Neuronal stem cell (in vitro differentiated cells): ENCODE measurements at regions not wholly inside any gene's neighbourhood (a gene's known extent, or its start where the extent isn't known, plus 50 kb on each side); places are given as distances from the start of the nearest gene placed in this dataset.

Experiments used
- DNase-seq: peaks from one replicate; pipeline ENCODE4 v3.0.0-alpha.2; 2013; ENCODE audit warnings: low spot score
- H2AFZ ChIP-seq: one replicate; pipeline ENCODE4 v1.6.1; 2013; ENCODE audit warnings: mild to moderate bottlenecking, low read length, inconsistent platforms
- H2AK5ac ChIP-seq: 2 replicates; pipeline ENCODE4 v1.6.1; 2013; ENCODE audit warnings: low read depth, mild to moderate bottlenecking, inconsistent platforms, low read length, moderate library complexity, mixed read lengths
- H2BK120ac ChIP-seq: 2 replicates; pipeline ENCODE4 v1.6.1; 2013; ENCODE audit warnings: low read depth, mild to moderate bottlenecking, inconsistent platforms, low read length, moderate library complexity, mixed read lengths
- H2BK12ac ChIP-seq: one replicate; pipeline ENCODE4 v1.6.1; 2013; ENCODE audit warnings: low read length, inconsistent platforms
- H2BK15ac ChIP-seq: 2 replicates; pipeline ENCODE4 v1.6.1; 2013; ENCODE audit warnings: mild to moderate bottlenecking, low read length, inconsistent platforms, mixed read lengths
- H2BK5ac ChIP-seq: one replicate; pipeline ENCODE4 v1.6.1; 2013; ENCODE audit warnings: inconsistent platforms, mild to moderate bottlenecking, low read length, moderate library complexity
- H3K14ac ChIP-seq: one replicate; pipeline ENCODE4 v1.6.1; 2013; ENCODE audit warnings: low read length, inconsistent platforms
- H3K18ac ChIP-seq: 2 replicates; pipeline ENCODE4 v1.6.1; 2013; ENCODE audit warnings: low read length, inconsistent platforms
- H3K23ac ChIP-seq: 2 replicates; pipeline ENCODE4 v1.6.1; 2013; ENCODE audit warnings: low read depth, mild to moderate bottlenecking, mixed read lengths, low read length, inconsistent platforms; ENCODE audit not compliant: poor library complexity
- H3K27ac ChIP-seq: replicated peaks from 3 replicates; pipeline ENCODE4 v1.5.1; 2013; ENCODE audit warnings: low read length, inconsistent platforms
- H3K27me3 ChIP-seq, 3 experiments: 2 replicates each; pipeline ENCODE4 v1.6.1; 2013; ENCODE audit warnings: low read length in 3 of 3, mild to moderate bottlenecking in 2 of 3, inconsistent platforms in 1 of 3, low read depth in 1 of 3, mixed read lengths in 1 of 3, moderate library complexity in 1 of 3; ENCODE audit not compliant: control insufficient read depth in 3 of 3, insufficient read depth in 3 of 3
- H3K36me3 ChIP-seq, 2 donors: replicated peaks in 1 of 2; 2 replicates each; pipeline ENCODE4 v1.6.1; 2013; ENCODE audit warnings: low read length in 2 of 2; ENCODE audit not compliant: control insufficient read depth in 2 of 2, insufficient read depth in 2 of 2
- H3K4ac ChIP-seq: 2 replicates; pipeline ENCODE4 v1.6.1; 2013; ENCODE audit warnings: inconsistent platforms, mild to moderate bottlenecking, low read length, moderate library complexity
- H3K4me1 ChIP-seq, 2 donors: 1 replicate in 1 of 2; 2 replicates in 1 of 2; pipeline ENCODE4 v1.6.1; 2013; ENCODE audit warnings: low read length in 2 of 2, low read depth in 1 of 2; ENCODE audit not compliant: control insufficient read depth in 2 of 2, insufficient read depth in 1 of 2
- H3K4me2 ChIP-seq: one replicate; pipeline ENCODE4 v1.6.1; 2013; ENCODE audit warnings: mild to moderate bottlenecking, low read length, inconsistent platforms; ENCODE audit not compliant: insufficient read depth, poor library complexity, severe bottlenecking
- H3K4me3 ChIP-seq, 2 donors: 2 replicates each; pipeline ENCODE4 v1.5.1; 2013; ENCODE audit warnings: low read length in 2 of 2, mild to moderate bottlenecking in 2 of 2, inconsistent platforms in 1 of 2, moderate library complexity in 1 of 2
- H3K79me1 ChIP-seq: one replicate; pipeline ENCODE4 v1.6.1; 2013; ENCODE audit warnings: low read depth, mild to moderate bottlenecking, inconsistent platforms, low read length, moderate library complexity
- H3K9ac ChIP-seq: one replicate; pipeline ENCODE4 v1.6.1; 2013; ENCODE audit warnings: mild to moderate bottlenecking, low read depth, low read length, inconsistent platforms; ENCODE audit not compliant: poor library complexity
- H3K9me3 ChIP-seq, 2 donors: replicated peaks in 1 of 2; 2 replicates each; pipeline versions ENCODE3 to v1.6.1; 2013; ENCODE audit warnings: low read length in 2 of 2, mild to moderate bottlenecking in 2 of 2, inconsistent platforms in 1 of 2, low read depth in 1 of 2, mixed read lengths in 1 of 2, moderate library complexity in 1 of 2; ENCODE audit not compliant: control insufficient read depth in 2 of 2, insufficient read depth in 1 of 2
- H4K8ac ChIP-seq: one replicate; pipeline ENCODE4 v1.6.1; 2013; ENCODE audit warnings: low read depth, mild to moderate bottlenecking, inconsistent platforms, low read length, moderate library complexity
- H4K91ac ChIP-seq: one replicate; pipeline ENCODE4 v1.6.1; 2013; ENCODE audit warnings: low read length, low read depth, mild to moderate bottlenecking, inconsistent platforms; ENCODE audit not compliant: poor library complexity
- WGBS, 2 donors: extraction: QIAGEN DNeasy Blood & Tissue Kit; methylation state at CpG; one replicate each; pipeline ENCODE4 v1.1.7; 2013; ENCODE audit warnings: missing lambda C conversion rate in 2 of 2, mixed read lengths in 1 of 2; ENCODE audit not compliant: insufficient read length in 2 of 2, insufficient replicate concordance in 1 of 2; ENCODE audit errors: extremely low coverage in 2 of 2; 5-methylcytosine and 5-hydroxymethylcytosine counted together

DNA sequence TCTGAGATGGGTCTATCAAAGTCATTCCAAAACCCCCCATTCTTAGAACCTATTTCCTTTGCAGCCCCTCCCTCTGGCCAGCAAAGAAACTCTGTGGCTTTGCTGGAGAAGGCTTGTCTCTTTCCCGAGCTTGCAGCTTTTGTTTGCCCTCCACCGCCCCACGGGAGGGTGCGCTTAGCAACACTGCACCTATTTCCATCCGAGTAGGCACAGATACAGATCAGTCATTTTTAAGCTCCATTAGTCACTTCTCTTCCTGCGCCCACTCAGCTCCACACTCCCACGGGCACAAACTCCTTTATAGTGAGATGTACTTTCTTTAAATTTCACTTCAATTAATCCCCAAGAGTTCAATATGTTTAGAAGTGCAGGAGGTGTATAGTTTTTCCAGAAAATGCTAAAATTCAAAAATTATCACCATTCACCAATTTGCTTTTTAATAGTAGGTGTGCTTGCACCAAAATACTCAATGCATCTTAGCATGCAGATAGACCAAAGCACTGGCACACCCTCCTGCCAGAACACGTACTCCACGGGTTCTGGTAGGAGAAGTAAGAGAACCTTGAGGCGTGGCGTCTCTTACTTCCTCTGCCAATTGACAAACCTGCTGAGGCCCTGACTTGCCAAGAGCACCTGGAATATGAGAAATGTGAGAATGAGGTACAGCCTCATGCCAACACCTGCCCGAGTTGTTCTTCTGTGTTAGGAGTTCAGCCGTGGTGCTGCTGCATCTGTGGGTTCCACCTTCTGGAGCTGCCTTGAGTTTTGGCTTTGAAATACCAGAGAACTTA is 183.7 kb downstream of the TEX29 start:
- DNase-seq = no peak
- no peak overlapping the region for H3K14ac ChIP-seq
- H3K18ac ChIP-seq = no peak overlapping the region
- H3K27ac ChIP-seq = no peak overlapping the region
- WGBS, 2 donors = no CpG with 5 or more reads among the region's 13 CpGs
- no peak overlapping the region for H2BK15ac ChIP-seq
- H3K27me3 ChIP-seq = no peaks in the 10 kb centered on the region
- no peak overlapping the region for H2BK5ac ChIP-seq
- H3K4ac ChIP-seq = no peak overlapping the region
- H3K4me2 ChIP-seq = no peak overlapping the region
- H2AFZ ChIP-seq = no peak overlapping the region
- H3K4me3 ChIP-seq = no peak overlapping the region
- no peak overlapping the region for H2BK120ac ChIP-seq
- H3K36me3 ChIP-seq = no peaks in the 10 kb centered on the region
- no peak overlapping the region for H2AK5ac ChIP-seq
- no peak overlapping the region for H4K8ac ChIP-seq
- no peak overlapping the region for H3K23ac ChIP-seq
- no peak overlapping the region for H2BK12ac ChIP-seq
- H3K79me1 ChIP-seq = no peaks in the 10 kb centered on the region
- H3K9ac ChIP-seq = no peak overlapping the region
- H4K91ac ChIP-seq = no peak overlapping the region
- H3K9me3 ChIP-seq = peaks cover 5 to 7% of the 10 kb centered on the region in 2 donors
- peaks cover 0 to 3% of the 10 kb centered on the region in 2 donors for H3K4me1 ChIP-seq

- H3K27ac ChIP-seq = no peak overlapping the region
- no CpG with 5 or more reads among the region's 20 CpGs for WGBS, 2 donors
- H3K4ac ChIP-seq = no peak overlapping the region
- H3K23ac ChIP-seq = no peak overlapping the region
- peak overlapping the region; percentile 75 for H2BK12ac ChIP-seq
- H2BK5ac ChIP-seq = no peak overlapping the region
- H3K18ac ChIP-seq = peak overlapping the region; percentile 6
- H2BK120ac ChIP-seq = no peak overlapping the region
- no peak overlapping the region for H3K14ac ChIP-seq
- H2AFZ ChIP-seq = peak overlapping the region; percentile 74
- H3K27me3 ChIP-seq = no peaks in the 10 kb centered on the region
- H3K36me3 ChIP-seq = no peaks in the 10 kb centered on the region
- peaks cover 5 to 7% of the 10 kb centered on the region in 2 donors for H3K9me3 ChIP-seq
- H2BK15ac ChIP-seq = no peak overlapping the region
- H3K9ac ChIP-seq = no peak overlapping the region
- H2AK5ac ChIP-seq = no peak overlapping the region
- no peaks in the 10 kb centered on the region for H3K79me1 ChIP-seq
- H3K4me3 ChIP-seq = no peak overlapping the region
- no peak overlapping the region for H4K91ac ChIP-seq
- H4K8ac ChIP-seq = no peak overlapping the region
- peaks cover 0 to 5% of the 10 kb centered on the region in 2 donors for H3K4me1 ChIP-seq
- H3K4me2 ChIP-seq = no peak overlapping the region
- peak; percentile 58 for DNase-seq
Observed at GRCh38 chr13:111505175-111505777, 184.8 kb downstream of the TEX29 start.

GRCh38 chr13:111506125-111506524 is 185.7 kb downstream of the TEX29 start:
- no peaks in the 10 kb centered on the region for H3K36me3 ChIP-seq
- peak overlapping the region; percentile 78 for H3K18ac ChIP-seq

DNA sequence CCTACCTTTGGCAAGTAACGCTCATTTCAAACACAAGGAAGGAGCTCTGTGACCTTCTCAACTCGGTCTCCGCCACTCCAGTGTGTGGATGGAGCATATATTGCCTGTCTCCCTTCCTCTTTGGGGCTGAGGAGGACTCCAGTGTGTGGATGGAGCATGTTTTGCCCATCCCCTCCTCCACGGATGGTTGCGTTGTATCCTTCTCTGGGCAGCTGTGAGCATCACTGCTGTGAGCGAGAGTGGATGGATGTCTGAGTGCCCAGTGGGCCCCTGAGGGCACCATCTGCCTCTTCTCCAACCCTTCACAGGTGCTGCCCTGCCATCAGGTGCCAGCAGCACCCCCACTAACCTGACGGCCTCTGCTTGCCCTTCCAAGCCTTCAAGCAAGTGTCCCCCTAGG is 186.2 kb downstream of the TEX29 start:
- Histone ChIP-seq H2BK15ac (peak overlapping the region; percentile 87), H3K79me1 (peaks cover 2% of the 10 kb centered on the region), H3K14ac (peak overlapping the region; percentile 15), H4K91ac (no peak overlapping the region), H3K4me3 (no peak overlapping the region), H2BK5ac (no peak overlapping the region), H3K23ac (peak overlapping the region; percentile 25), H3K27me3 (no peaks in the 10 kb centered on the region), H2BK120ac (no peak overlapping the region), H2AFZ (no peak overlapping the region), H2AK5ac (peak overlapping the region; percentile 81), H4K8ac (no peak overlapping the region), H3K9ac (no peak overlapping the region), H3K4me2 (no peak overlapping the region), H3K4ac (no peak overlapping the region), H2BK12ac (no peak overlapping the region), H3K27ac (no peak overlapping the region), H3K36me3 (peaks cover 0 to 2% of the 10 kb centered on the region in 2 donors), H3K9me3 (peaks cover 5 to 7% of the 10 kb centered on the region in 2 donors), H3K4me1 (peaks cover 0 to 5% of the 10 kb centered on the region in 2 donors), H3K18ac (peak overlapping the region; percentile 65)
- no CpG with 5 or more reads among the region's 7 CpGs for WGBS, 2 donors
- DNase-seq = no peak

More at GRCh38 chr13:111506125-111506524, 185.7 kb downstream of the TEX29 start:
- Histone ChIP-seq H3K79me1 (no peaks in the 10 kb centered on the region), H3K4me2 (no peak overlapping the region), H2BK120ac (no peak overlapping the region), H2AFZ (no peak overlapping the region), H2BK12ac (no peak overlapping the region), H3K23ac (no peak overlapping the region), H2AK5ac (peak overlapping the region; percentile 81), H3K4me1 (peaks cover 0 to 5% of the 10 kb centered on the region in 2 donors), H3K4ac (no peak overlapping the region), H3K9me3 (peaks cover 5 to 7% of the 10 kb centered on the region in 2 donors), H3K14ac (no peak overlapping the region), H3K27ac (no peak overlapping the region), H2BK5ac (no peak overlapping the region), H4K8ac (no peak overlapping the region), H3K9ac (no peak overlapping the region), H2BK15ac (no peak overlapping the region), H3K27me3 (no peaks in the 10 kb centered on the region), H3K4me3 (no peak overlapping the region), H4K91ac (no peak overlapping the region)
- no peak for DNase-seq
- WGBS, 2 donors = no CpG with 5 or more reads among the region's 6 CpGs
